ENCODE measurements at regions not wholly inside any gene's neighbourhood (a gene's known extent, or its start where the extent isn't known, plus 50 kb on each side); places are given as distances from the start of the nearest gene placed in this dataset.

GRCh38 chr17:15134363-15134762 lies 130.8 kb downstream of the PMP22 start (continued):
- TF ChIP-seq ZNF134 (CRISPR knock-in tag; conservative IDR thresholded peaks at IDR 0.05) (no peak), NCOR1 (IDR thresholded peaks at IDR 0.05) (0 out of 2 replicates have a peak, but pooled peaks have one; percentile 14), KLF16 (IDR thresholded peaks at IDR 0.05) (no peak), ZNF780A (CRISPR knock-in tag; IDR thresholded peaks at IDR 0.05) (no peak), TEAD2 (tag; IDR thresholded peaks at IDR 0.05) (no peak), KAT7 (CRISPR knock-in tag; IDR thresholded peaks at IDR 0.05; ENCODE audit: borderline replicate concordance) (no peak), PPARD (CRISPR knock-in tag; IDR thresholded peaks at IDR 0.05) (no peak), TCF3 (CRISPR knock-in tag; IDR thresholded peaks at IDR 0.05) (peak; percentile 43; the same call in 1 of the 2 replicates), LARP7 (IDR thresholded peaks at IDR 0.05) (no peak), SMAD4 (CRISPR knock-in tag; conservative IDR thresholded peaks at IDR 0.05) (peak; percentile 75)

GRCh38 chr17:15133826-15134225 lies 131.3 kb downstream of the PMP22 start:
- CTCF ChIA-PET (ENCODE audit: low intra/inter-chr PET ratio) = no interaction called here
- no TSS peak for BruUV-seq (replicated peaks)

More at GRCh38 chr17:15133826-15134225, 131.3 kb downstream of the PMP22 start:
- Histone ChIP-seq H3K9me1 (ENCODE audit: control insufficient read depth, insufficient read depth, low read length) (no peaks in the 10 kb centered on the region), H2AFZ (ENCODE audit: low read depth, low read length) (peak overlapping the region; percentile 64), H3K27ac (ENCODE audit: extremely low read depth, low read depth, low read length) (peak overlapping the region; percentile 5; the same call in 1 of the 3 replicates), H3K27me3 (ENCODE audit: control insufficient read depth in 2 of 2, insufficient read depth in 2 of 2, low read length in 2 of 2) (no peaks in the 10 kb centered on the region), H3K9ac (ENCODE audit: insufficient read depth in 1 of 2, low read depth in 2 of 2, low read length in 2 of 2) (no peak overlapping the region), H3K4me3 (no peak overlapping the region), H4K20me1 (replicated peaks; ENCODE audit: control insufficient read depth, insufficient read depth, low read length) (no peaks in the 10 kb centered on the region), H3K4me2 (ENCODE audit: insufficient read depth, low read length) (no peak overlapping the region; the same call in 1 of the 2 replicates), H3K9me3 (replicated peaks; ENCODE audit: control insufficient read depth, insufficient read depth, low read depth, low read length) (no peaks in the 10 kb centered on the region), H3K36me3 (ENCODE audit: control insufficient read depth, insufficient read depth, low read length) (no peaks in the 10 kb centered on the region), H3K4me1 (replicated peaks in 1 of 2; ENCODE audit: control insufficient read depth in 2 of 2, insufficient read depth in 2 of 2, low read length in 2 of 2) (peaks cover 0 to 15% of the 10 kb centered on the region in 2 experiments; a peak in 3 of 5 replicates), H3K79me2 (ENCODE audit: control insufficient read depth, insufficient read depth, low read length) (no peaks in the 10 kb centered on the region)
- 37% methylated on average over 4 of the region's 4 CpGs for WGBS (ENCODE audit: insufficient coverage, low coverage, missing lambda C conversion rate)
- peak in 3 of 4 experiments; percentile 6 to 34 (median 17) for DNase-seq (ENCODE audit: extremely low read depth in 1 of 4, low spot score in 3 of 4)
- TF ChIP-seq DMBX1 (CRISPR knock-in tag; IDR thresholded peaks at IDR 0.05; ENCODE audit: borderline replicate concordance) = no peak
- no peak for TF ChIP-seq HMG20B (CRISPR knock-in tag; IDR thresholded peaks at IDR 0.05)
- peak; percentile 16 for TF ChIP-seq NFYB (IDR thresholded peaks at IDR 0.05; ENCODE audit: extremely low read depth, insufficient read length)
- TF ChIP-seq POLR2H (tag; IDR thresholded peaks at IDR 0.05; ENCODE audit: low read depth) = 0 out of 2 replicates have a peak, but pooled peaks have one; percentile 25
- TF ChIP-seq SAP30 (IDR thresholded peaks at IDR 0.05; ENCODE audit: borderline replicate concordance, insufficient read depth, low read depth, low read length, poor library complexity, severe bottlenecking) = no peak
- peak in 1 of 2 experiments; percentile 93; a peak in 2 of 4 replicates for TF ChIP-seq SRF (CRISPR knock-in tag; IDR thresholded peaks at IDR 0.05)
- TF ChIP-seq TFAP4 (CRISPR knock-in tag; IDR thresholded peaks at IDR 0.05; ENCODE audit: borderline replicate concordance) = peak; percentile 37; the same call in 1 of the 2 replicates
- TF ChIP-seq ZFX (CRISPR knock-in tag; IDR thresholded peaks at IDR 0.05) = no peak
- TF ChIP-seq CREB1 (IDR thresholded peaks at IDR 0.05) = no peak
- TF ChIP-seq CREB1 (CRISPR knock-in tag; IDR thresholded peaks at IDR 0.05) = no peak
- in situ Hi-C loops (cut with MboI) (no loop called here), intact Hi-C loops (cut with micrococcal nuclease) (no loop called here)
- ATAC-seq = peak; percentile 61
- POLR2A ChIA-PET = no interaction called here
- FAIRE-seq = no peak
